ENCODE measurements at regions not wholly inside any gene's neighbourhood (a gene's known extent, or its start where the extent isn't known, plus 50 kb on each side); places are given as distances from the start of the nearest gene placed in this dataset.
"Not testable (repeated sequence)": the region's sequence is repeated elsewhere in the genome, so short reads cannot be mapped to it uniquely, and the experiment has no call there.

DNA sequence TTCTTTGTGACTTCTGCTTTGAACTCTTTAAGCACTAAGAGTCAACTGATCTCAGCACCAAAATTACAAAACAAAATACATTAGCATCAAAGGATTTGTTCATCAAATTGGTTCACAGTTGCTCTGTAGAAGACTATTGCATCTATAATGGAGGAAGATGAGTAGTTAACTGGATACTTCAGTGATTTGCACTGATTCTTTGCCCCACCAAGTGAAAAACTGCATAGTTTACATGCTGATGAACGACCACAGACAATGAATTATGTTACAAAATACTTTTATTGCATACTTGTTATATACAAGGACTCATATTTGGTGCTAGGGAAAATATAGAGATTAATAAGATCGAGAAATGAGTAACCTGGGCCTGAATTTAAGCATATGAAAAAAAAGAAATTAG is 107.2 kb downstream of the SCG2 start:
- Histone ChIP-seq H3K36me3 (ENCODE audit: insufficient read depth, low read length) (no peaks in the 10 kb centered on the region), H3K9me3 (ENCODE audit: insufficient read depth, low read depth, low read length) (no peaks in the 10 kb centered on the region), H4K20me1 (ENCODE audit: insufficient read depth, low read length) (no peaks in the 10 kb centered on the region), H3K9ac (ENCODE audit: low read length) (no peak overlapping the region), H3K79me2 (ENCODE audit: insufficient read depth, low read length) (no peaks in the 10 kb centered on the region), H3K4me3 (ENCODE audit: insufficient read depth, low read depth, low read length) (no peak overlapping the region), H3K27me3 (ENCODE audit: insufficient read depth, low read length) (no peaks in the 10 kb centered on the region), H3K4me1 (ENCODE audit: insufficient read depth, low read length) (no peaks in the 10 kb centered on the region), H3K27ac (ENCODE audit: low read depth, low read length) (no peak overlapping the region), H3K4me2 (ENCODE audit: low read length) (no peak overlapping the region), H2AFZ (ENCODE audit: low read depth, low read length) (no peak overlapping the region)
- Mint-ChIP-seq H3K27ac (ENCODE audit: unreplicated experiment) (no peak overlapping the region), H3K4me3 (ENCODE audit: unreplicated experiment) (no peak overlapping the region), H3K4me1 (ENCODE audit: low read depth, unreplicated experiment) (no peaks in the 10 kb centered on the region), H3K36me3 (ENCODE audit: low read depth, unreplicated experiment) (no peaks in the 10 kb centered on the region), H3K9me3 (ENCODE audit: unreplicated experiment) (peaks cover 5% of the 10 kb centered on the region), H3K27me3 (ENCODE audit: low read depth, unreplicated experiment) (no peaks in the 10 kb centered on the region)
- TF ChIP-seq EZH2 (IDR thresholded peaks at IDR 0.05; ENCODE audit: insufficient read depth, low read length) = no peak
- TF ChIP-seq, protein P1, sequence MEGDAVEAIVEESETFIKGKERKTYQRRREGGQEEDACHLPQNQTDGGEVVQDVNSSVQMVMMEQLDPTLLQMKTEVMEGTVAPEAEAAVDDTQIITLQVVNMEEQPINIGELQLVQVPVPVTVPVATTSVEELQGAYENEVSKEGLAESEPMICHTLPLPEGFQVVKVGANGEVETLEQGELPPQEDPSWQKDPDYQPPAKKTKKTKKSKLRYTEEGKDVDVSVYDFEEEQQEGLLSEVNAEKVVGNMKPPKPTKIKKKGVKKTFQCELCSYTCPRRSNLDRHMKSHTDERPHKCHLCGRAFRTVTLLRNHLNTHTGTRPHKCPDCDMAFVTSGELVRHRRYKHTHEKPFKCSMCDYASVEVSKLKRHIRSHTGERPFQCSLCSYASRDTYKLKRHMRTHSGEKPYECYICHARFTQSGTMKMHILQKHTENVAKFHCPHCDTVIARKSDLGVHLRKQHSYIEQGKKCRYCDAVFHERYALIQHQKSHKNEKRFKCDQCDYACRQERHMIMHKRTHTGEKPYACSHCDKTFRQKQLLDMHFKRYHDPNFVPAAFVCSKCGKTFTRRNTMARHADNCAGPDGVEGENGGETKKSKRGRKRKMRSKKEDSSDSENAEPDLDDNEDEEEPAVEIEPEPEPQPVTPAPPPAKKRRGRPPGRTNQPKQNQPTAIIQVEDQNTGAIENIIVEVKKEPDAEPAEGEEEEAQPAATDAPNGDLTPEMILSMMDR (IDR thresholded peaks at IDR 0.05; ENCODE audit: insufficient read depth, low read depth, low read length) = no peak
- FAIRE-seq (no peak), DNase-seq (ENCODE audit: low read depth) (peak; percentile 37)

DNA sequence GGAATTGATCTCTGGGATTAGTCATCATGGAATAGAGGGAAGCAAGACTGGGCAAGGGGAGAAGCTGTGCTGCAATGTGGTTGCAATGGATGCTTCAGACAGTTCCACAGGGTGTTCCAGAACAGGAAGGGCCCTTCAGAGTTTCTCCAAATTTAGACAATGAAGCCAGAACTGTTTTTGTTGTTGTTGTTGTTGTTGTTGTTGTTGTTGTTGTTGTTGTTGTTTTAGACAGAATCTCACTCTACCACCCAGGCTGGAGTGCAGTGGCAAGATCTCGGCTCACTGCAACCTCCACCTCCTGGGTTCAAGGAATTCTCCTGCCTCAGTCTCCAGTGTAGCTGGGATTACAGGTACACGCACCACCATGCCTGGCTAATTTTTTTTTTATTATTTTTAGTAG is 105.3 kb downstream of the SCG2 start:
- not testable (repeated sequence) for H3K27ac ChIP-seq (ENCODE audit: low read depth, low read length); FAIRE-seq; H3K4me3 Mint-ChIP-seq (ENCODE audit: unreplicated experiment); H3K4me1 Mint-ChIP-seq (ENCODE audit: low read depth, unreplicated experiment); H3K4me1 ChIP-seq (ENCODE audit: insufficient read depth, low read length); H3K27me3 Mint-ChIP-seq (ENCODE audit: low read depth, unreplicated experiment); H3K9me3 Mint-ChIP-seq (ENCODE audit: unreplicated experiment); H3K9me3 ChIP-seq (ENCODE audit: insufficient read depth, low read depth, low read length); DNase-seq (ENCODE audit: low read depth); H3K79me2 ChIP-seq (ENCODE audit: insufficient read depth, low read length); H3K4me2 ChIP-seq (ENCODE audit: low read length); H4K20me1 ChIP-seq (ENCODE audit: insufficient read depth, low read length); H3K36me3 ChIP-seq (ENCODE audit: insufficient read depth, low read length); H2AFZ ChIP-seq (ENCODE audit: low read depth, low read length); H3K9ac ChIP-seq (ENCODE audit: low read length); H3K36me3 Mint-ChIP-seq (ENCODE audit: low read depth, unreplicated experiment); H3K27ac Mint-ChIP-seq (ENCODE audit: unreplicated experiment); H3K27me3 ChIP-seq (ENCODE audit: insufficient read depth, low read length); H3K4me3 ChIP-seq (ENCODE audit: insufficient read depth, low read depth, low read length)

DNA sequence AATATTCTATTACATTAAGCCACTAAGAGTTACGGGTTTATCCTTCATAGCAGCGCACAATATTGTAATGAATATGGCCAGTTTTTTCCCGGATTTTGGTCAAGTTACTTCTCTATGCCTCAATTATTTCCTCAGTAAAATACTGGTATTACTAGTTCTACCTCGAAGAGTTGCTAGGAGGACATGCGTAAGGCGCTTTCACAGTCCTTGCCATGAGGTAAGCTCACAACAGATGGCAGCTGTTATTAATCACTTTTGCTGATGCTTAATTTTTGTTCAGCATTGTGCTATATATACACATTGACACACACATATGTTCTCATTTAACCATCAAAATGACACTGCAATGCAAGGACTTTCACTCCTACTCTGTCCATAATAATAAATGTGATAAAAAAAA is 101.5 kb downstream of the SCG2 start:
- Histone ChIP-seq H3K27ac (ENCODE audit: low read depth, low read length) (no peak overlapping the region), H3K36me3 (ENCODE audit: insufficient read depth, low read length) (no peaks in the 10 kb centered on the region), H3K4me1 (ENCODE audit: insufficient read depth, low read length) (no peaks in the 10 kb centered on the region), H4K20me1 (ENCODE audit: insufficient read depth, low read length) (no peaks in the 10 kb centered on the region), H3K4me2 (ENCODE audit: low read length) (no peak overlapping the region), H3K9me3 (ENCODE audit: insufficient read depth, low read depth, low read length) (no peaks in the 10 kb centered on the region), H3K27me3 (ENCODE audit: insufficient read depth, low read length) (no peaks in the 10 kb centered on the region), H3K9ac (ENCODE audit: low read length) (no peak overlapping the region), H2AFZ (ENCODE audit: low read depth, low read length) (no peak overlapping the region), H3K79me2 (ENCODE audit: insufficient read depth, low read length) (no peaks in the 10 kb centered on the region), H3K4me3 (ENCODE audit: insufficient read depth, low read depth, low read length) (no peak overlapping the region)
- Mint-ChIP-seq H3K27me3 (ENCODE audit: low read depth, unreplicated experiment) (no peaks in the 10 kb centered on the region), H3K27ac (ENCODE audit: unreplicated experiment) (no peak overlapping the region), H3K4me1 (ENCODE audit: low read depth, unreplicated experiment) (no peaks in the 10 kb centered on the region), H3K9me3 (ENCODE audit: unreplicated experiment) (no peaks in the 10 kb centered on the region), H3K4me3 (ENCODE audit: unreplicated experiment) (no peak overlapping the region), H3K36me3 (ENCODE audit: low read depth, unreplicated experiment) (no peaks in the 10 kb centered on the region)
- no peak for DNase-seq (ENCODE audit: low read depth)
- no peak for FAIRE-seq
- no peak for TF ChIP-seq EZH2 (IDR thresholded peaks at IDR 0.05; ENCODE audit: insufficient read depth, low read length)
- TF ChIP-seq, protein P1 (IDR thresholded peaks at IDR 0.05; ENCODE audit: insufficient read depth, low read depth, low read length) = no peak
